ENCODE measurements at regions not wholly inside any gene's neighbourhood (a gene's known extent, or its start where the extent isn't known, plus 50 kb on each side); places are given as distances from the start of the nearest gene placed in this dataset.
"Not testable (repeated sequence)": the region's sequence is repeated elsewhere in the genome, so short reads cannot be mapped to it uniquely, and the experiment has no call there.

- DNase-seq (no peak), ATAC-seq (replicated peaks in 1 of 2) (no peak)
- Mint-ChIP-seq H3K9me3 (peaks cover 3 to 5% of the 10 kb centered on the region in 2 donors), H3K27me3 (ENCODE audit: low read depth) (no peaks in the 10 kb centered on the region), H3K36me3 (ENCODE audit: insufficient read depth in 2 of 2) (no peaks in the 10 kb centered on the region), H3K4me1 (ENCODE audit: low read depth) (no peaks in the 10 kb centered on the region), H3K4me3 (no peak overlapping the region), H3K27ac (no peak overlapping the region)
These were observed 1615.3 kb downstream of the PCDH18 start for GRCh38 chr4:135917011-135917410.

- no peak for DNase-seq
- no peak for ATAC-seq (replicated peaks in 1 of 2)
- Mint-ChIP-seq H3K27me3 (ENCODE audit: low read depth) (no peaks in the 10 kb centered on the region), H3K36me3 (ENCODE audit: insufficient read depth in 2 of 2) (peaks cover 0 to 3% of the 10 kb centered on the region in 2 donors), H3K27ac (no peak overlapping the region), H3K4me1 (ENCODE audit: low read depth) (no peaks in the 10 kb centered on the region), H3K4me3 (no peak overlapping the region), H3K9me3 (peaks cover 13 to 22% of the 10 kb centered on the region in 2 donors)
These were observed 1631.3 kb downstream of the PCDH18 start for GRCh38 chr4:135900956-135901355.

GRCh38 chr4:135864304-135864703, 1662.7 kb upstream of the PABPC4L start:
- not testable (repeated sequence) for H3K4me3 Mint-ChIP-seq

GRCh38 chr4:135840781-135841180, 1639.2 kb upstream of the PABPC4L start:
- DNase-seq (no peak), ATAC-seq (replicated peaks in 1 of 2) (no peak)
- Mint-ChIP-seq H3K27me3 (ENCODE audit: low read depth) (no peaks in the 10 kb centered on the region), H3K27ac (no peak overlapping the region), H3K4me1 (ENCODE audit: low read depth) (no peaks in the 10 kb centered on the region), H3K36me3 (ENCODE audit: insufficient read depth in 2 of 2) (no peaks in the 10 kb centered on the region), H3K4me3 (no peak overlapping the region), H3K9me3 (peaks cover 7 to 9% of the 10 kb centered on the region in 2 donors)

More at GRCh38 chr4:135864304-135864703, 1662.7 kb upstream of the PABPC4L start:
- not testable (repeated sequence) for H3K4me1 Mint-ChIP-seq (ENCODE audit: low read depth); H3K9me3 Mint-ChIP-seq; H3K36me3 Mint-ChIP-seq (ENCODE audit: insufficient read depth in 2 of 2); H3K27me3 Mint-ChIP-seq (ENCODE audit: low read depth); ATAC-seq (replicated peaks in 1 of 2); H3K27ac Mint-ChIP-seq; DNase-seq

GRCh38 chr4:135839712-135840111, 1638.1 kb upstream of the PABPC4L start:
- Mint-ChIP-seq H3K9me3 (peaks cover 7 to 11% of the 10 kb centered on the region in 2 donors), H3K27me3 (ENCODE audit: low read depth) (no peaks in the 10 kb centered on the region), H3K36me3 (ENCODE audit: insufficient read depth in 2 of 2) (no peaks in the 10 kb centered on the region)

GRCh38 chr4:135838889-135839288, 1637.3 kb upstream of the PABPC4L start:
- no peak for DNase-seq
- Mint-ChIP-seq H3K27me3 (ENCODE audit: low read depth) (no peaks in the 10 kb centered on the region), H3K4me1 (ENCODE audit: low read depth) (no peaks in the 10 kb centered on the region), H3K36me3 (ENCODE audit: insufficient read depth in 2 of 2) (no peaks in the 10 kb centered on the region), H3K27ac (no peak overlapping the region), H3K9me3 (peaks cover 7 to 11% of the 10 kb centered on the region in 2 donors), H3K4me3 (no peak overlapping the region)
- no peak for ATAC-seq (replicated peaks in 1 of 2)

More at GRCh38 chr4:135839712-135840111, 1638.1 kb upstream of the PABPC4L start:
- Mint-ChIP-seq H3K4me3 (no peak overlapping the region), H3K4me1 (ENCODE audit: low read depth) (no peaks in the 10 kb centered on the region), H3K27ac (no peak overlapping the region)
- DNase-seq (no peak), ATAC-seq (replicated peaks in 1 of 2) (no peak)

- Mint-ChIP-seq H3K4me3 (no peak overlapping the region), H3K27me3 (ENCODE audit: low read depth) (no peaks in the 10 kb centered on the region)
- no peak for ATAC-seq (replicated peaks in 1 of 2)
These were observed 1632.9 kb upstream of the PABPC4L start for GRCh38 chr4:135834471-135834870.

GRCh38 chr4:135833529-135833928, 1631.9 kb upstream of the PABPC4L start:
- Mint-ChIP-seq H3K27ac (no peak overlapping the region), H3K27me3 (ENCODE audit: low read depth) (no peaks in the 10 kb centered on the region), H3K9me3 (peaks cover 2 to 7% of the 10 kb centered on the region in 2 donors), H3K4me3 (no peak overlapping the region), H3K4me1 (ENCODE audit: low read depth) (no peaks in the 10 kb centered on the region), H3K36me3 (ENCODE audit: insufficient read depth in 2 of 2) (no peaks in the 10 kb centered on the region)
- DNase-seq: no peak
- ATAC-seq (replicated peaks in 1 of 2): no peak

More at GRCh38 chr4:135834471-135834870, 1632.9 kb upstream of the PABPC4L start:
- H3K27ac Mint-ChIP-seq: no peak overlapping the region
- DNase-seq: no peak
- H3K36me3 Mint-ChIP-seq (ENCODE audit: insufficient read depth in 2 of 2): no peaks in the 10 kb centered on the region
- H3K9me3 Mint-ChIP-seq: peaks cover 2 to 7% of the 10 kb centered on the region in 2 donors
- no peaks in the 10 kb centered on the region for H3K4me1 Mint-ChIP-seq (ENCODE audit: low read depth)

- H3K9me3 Mint-ChIP-seq: peaks cover 5 to 6% of the 10 kb centered on the region in 2 donors
- no peak overlapping the region for H3K27ac Mint-ChIP-seq
- no peaks in the 10 kb centered on the region for H3K4me1 Mint-ChIP-seq (ENCODE audit: low read depth)
- ATAC-seq (replicated peaks in 1 of 2) (no peak), DNase-seq (no peak)
- no peaks in the 10 kb centered on the region for H3K27me3 Mint-ChIP-seq (ENCODE audit: low read depth)
- H3K4me3 Mint-ChIP-seq: no peak overlapping the region
- peaks cover 0 to 2% of the 10 kb centered on the region in 2 donors for H3K36me3 Mint-ChIP-seq (ENCODE audit: insufficient read depth in 2 of 2)
These were observed 1623.2 kb upstream of the PABPC4L start for GRCh38 chr4:135824759-135825296.

GRCh38 chr4:135804785-135805184, 1603.2 kb upstream of the PABPC4L start:
- Mint-ChIP-seq H3K9me3 (peaks cover 2 to 5% of the 10 kb centered on the region in 2 donors), H3K4me3 (no peak overlapping the region), H3K36me3 (ENCODE audit: insufficient read depth in 2 of 2) (no peaks in the 10 kb centered on the region), H3K27me3 (ENCODE audit: low read depth) (no peaks in the 10 kb centered on the region), H3K4me1 (ENCODE audit: low read depth) (no peaks in the 10 kb centered on the region), H3K27ac (no peak overlapping the region)
- ATAC-seq (replicated peaks in 1 of 2) (no peak), DNase-seq (no peak)

GRCh38 chr4:135777361-135777760, 1575.8 kb upstream of the PABPC4L start:
- H3K27me3 Mint-ChIP-seq (ENCODE audit: low read depth): no peaks in the 10 kb centered on the region
- peaks cover 2 to 5% of the 10 kb centered on the region in 2 donors for H3K9me3 Mint-ChIP-seq
- H3K4me1 Mint-ChIP-seq (ENCODE audit: low read depth): no peaks in the 10 kb centered on the region
- H3K27ac Mint-ChIP-seq: no peak overlapping the region
- DNase-seq (no peak), ATAC-seq (replicated peaks in 1 of 2) (no peak)
- no peaks in the 10 kb centered on the region for H3K36me3 Mint-ChIP-seq (ENCODE audit: insufficient read depth in 2 of 2)
- H3K4me3 Mint-ChIP-seq: no peak overlapping the region

- ATAC-seq (replicated peaks in 1 of 2) (no peak), DNase-seq (no peak)
- Mint-ChIP-seq H3K36me3 (ENCODE audit: insufficient read depth in 2 of 2) (no peaks in the 10 kb centered on the region), H3K27me3 (ENCODE audit: low read depth) (no peaks in the 10 kb centered on the region), H3K4me1 (ENCODE audit: low read depth) (no peaks in the 10 kb centered on the region), H3K4me3 (no peak overlapping the region), H3K9me3 (peaks cover 2 to 5% of the 10 kb centered on the region in 2 donors), H3K27ac (no peak overlapping the region)
These were observed 1574.3 kb upstream of the PABPC4L start for GRCh38 chr4:135775909-135776308.

GRCh38 chr4:135770505-135770904, 1568.9 kb upstream of the PABPC4L start:
- no peak overlapping the region for H3K27ac Mint-ChIP-seq
- no peak overlapping the region for H3K4me3 Mint-ChIP-seq
- no peaks in the 10 kb centered on the region for H3K27me3 Mint-ChIP-seq (ENCODE audit: low read depth)
- DNase-seq: no peak
- H3K9me3 Mint-ChIP-seq: peaks cover 8 to 12% of the 10 kb centered on the region in 2 donors
- ATAC-seq (replicated peaks in 1 of 2): no peak
- H3K36me3 Mint-ChIP-seq (ENCODE audit: insufficient read depth in 2 of 2): peaks cover 0 to 4% of the 10 kb centered on the region in 2 donors
- H3K4me1 Mint-ChIP-seq (ENCODE audit: low read depth): no peaks in the 10 kb centered on the region

- H3K4me3 Mint-ChIP-seq: no peak overlapping the region
- H3K4me1 Mint-ChIP-seq (ENCODE audit: low read depth): no peaks in the 10 kb centered on the region
- peaks cover 0 to 1% of the 10 kb centered on the region in 2 donors for H3K36me3 Mint-ChIP-seq (ENCODE audit: insufficient read depth in 2 of 2)
- ATAC-seq (replicated peaks in 1 of 2) (no peak), DNase-seq (no peak)
- H3K27me3 Mint-ChIP-seq (ENCODE audit: low read depth): no peaks in the 10 kb centered on the region
- H3K9me3 Mint-ChIP-seq: peaks cover 7% of the 10 kb centered on the region in 2 donors
- H3K27ac Mint-ChIP-seq: no peak overlapping the region
These were observed 1543.3 kb upstream of the PABPC4L start for GRCh38 chr4:135744928-135745327.
